NB4 (cell line): ENCODE measurements at regions not wholly inside any gene's neighbourhood (a gene's known extent, or its start where the extent isn't known, plus 50 kb on each side); places are given as distances from the start of the nearest gene placed in this dataset.

Experiments used
- MYC ChIP-seq: IDR thresholded peaks from 2 replicates; pipeline ENCODE4 v1.6.1; 2011; ENCODE audit warnings: low read depth, low read length
- POLR2A ChIP-seq: IDR thresholded peaks from 2 replicates; pipeline ENCODE4 v1.6.1; 2011; ENCODE audit warnings: mild to moderate bottlenecking; ENCODE audit not compliant: insufficient read length; ENCODE audit errors: extremely low read depth
- TF ChIP-seq, protein P1 (sequence below): IDR thresholded peaks from one replicate; pipeline ENCODE4 v1.5.1; 2012; ENCODE audit warnings: low read depth, low read length

DNA sequence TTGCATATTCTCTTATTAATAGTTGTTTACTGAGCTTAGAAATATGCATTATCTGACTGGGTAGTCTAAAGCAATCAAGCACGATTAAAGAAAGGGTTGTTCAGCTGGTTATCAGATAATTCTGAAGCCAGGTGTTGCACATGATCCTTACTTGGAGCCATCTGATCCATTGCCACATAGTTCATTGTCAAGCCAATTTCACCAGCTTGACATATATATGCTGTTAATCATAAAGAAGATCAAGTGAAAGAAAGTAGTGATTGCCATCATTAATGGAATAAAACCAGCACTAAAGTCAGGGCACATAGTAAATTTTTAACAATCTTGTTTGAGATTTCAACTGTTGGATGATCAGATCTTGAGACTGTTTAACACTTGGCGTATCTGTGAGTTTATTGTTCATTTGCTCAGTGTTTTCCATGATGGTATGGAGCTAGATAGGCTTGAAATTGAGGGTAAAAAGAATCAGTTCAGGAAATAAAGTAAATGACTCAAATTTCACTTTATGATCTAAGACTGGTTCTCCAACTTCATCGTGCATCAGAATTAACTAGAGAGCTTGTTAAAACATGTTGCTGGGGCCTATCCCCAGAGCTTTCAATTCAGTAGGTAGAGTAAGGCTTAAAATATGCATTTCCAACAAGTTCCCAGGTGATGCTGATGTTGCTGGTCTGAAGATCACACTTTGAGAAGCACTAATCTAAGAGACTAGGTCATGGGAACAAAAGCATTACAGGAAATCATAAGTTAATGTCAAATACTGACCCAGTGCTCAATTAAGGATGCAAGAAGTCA is 539.6 kb downstream of the SATB2 start:
- TF ChIP-seq, protein P1, sequence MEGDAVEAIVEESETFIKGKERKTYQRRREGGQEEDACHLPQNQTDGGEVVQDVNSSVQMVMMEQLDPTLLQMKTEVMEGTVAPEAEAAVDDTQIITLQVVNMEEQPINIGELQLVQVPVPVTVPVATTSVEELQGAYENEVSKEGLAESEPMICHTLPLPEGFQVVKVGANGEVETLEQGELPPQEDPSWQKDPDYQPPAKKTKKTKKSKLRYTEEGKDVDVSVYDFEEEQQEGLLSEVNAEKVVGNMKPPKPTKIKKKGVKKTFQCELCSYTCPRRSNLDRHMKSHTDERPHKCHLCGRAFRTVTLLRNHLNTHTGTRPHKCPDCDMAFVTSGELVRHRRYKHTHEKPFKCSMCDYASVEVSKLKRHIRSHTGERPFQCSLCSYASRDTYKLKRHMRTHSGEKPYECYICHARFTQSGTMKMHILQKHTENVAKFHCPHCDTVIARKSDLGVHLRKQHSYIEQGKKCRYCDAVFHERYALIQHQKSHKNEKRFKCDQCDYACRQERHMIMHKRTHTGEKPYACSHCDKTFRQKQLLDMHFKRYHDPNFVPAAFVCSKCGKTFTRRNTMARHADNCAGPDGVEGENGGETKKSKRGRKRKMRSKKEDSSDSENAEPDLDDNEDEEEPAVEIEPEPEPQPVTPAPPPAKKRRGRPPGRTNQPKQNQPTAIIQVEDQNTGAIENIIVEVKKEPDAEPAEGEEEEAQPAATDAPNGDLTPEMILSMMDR, result no peak
- TF ChIP-seq MYC (no peak), POLR2A (no peak)
